Progenitor cell of endocrine pancreas (in vitro differentiated cells): ENCODE measurements at regions not wholly inside any gene's neighbourhood (a gene's known extent, or its start where the extent isn't known, plus 50 kb on each side); places are given as distances from the start of the nearest gene placed in this dataset.

Source experiments
- DNase-seq: peaks from one replicate; pipeline ENCODE4 v3.0.0; 2021; ENCODE audit warnings: low spot score; ENCODE audit not compliant: unreplicated experiment
- H3K27ac Mint-ChIP-seq: 2 replicates; pipeline ENCODE4 v1.8.0; 2021; ENCODE audit warnings: mild to moderate bottlenecking, moderate library complexity, mixed read lengths
- H3K27me3 Mint-ChIP-seq: 2 replicates; pipeline ENCODE4 v1.8.0; 2021; ENCODE audit warnings: mixed read lengths
- H3K36me3 Mint-ChIP-seq: 2 replicates; pipeline ENCODE4 v1.8.0; 2022; ENCODE audit warnings: mixed read lengths; ENCODE audit not compliant: insufficient read depth
- H3K4me1 Mint-ChIP-seq: 2 replicates; pipeline ENCODE4 v1.8.0; 2021; ENCODE audit warnings: low read depth, mixed read lengths
- H3K4me3 Mint-ChIP-seq: 2 replicates; pipeline ENCODE4 v1.8.0; 2021; ENCODE audit warnings: low read depth, mild to moderate bottlenecking, moderate library complexity, mixed read lengths
- H3K9me3 Mint-ChIP-seq: 2 replicates; pipeline ENCODE4 v1.8.0; 2021; ENCODE audit warnings: low read depth, mixed read lengths
- CTCF ChIP-seq: fragments of 200-600 bp; sonication (generic); IDR thresholded peaks from one replicate; pipeline ENCODE4 v1.5.0; 2021; ENCODE audit warnings: antibody characterized with exemption, mild to moderate bottlenecking; ENCODE audit not compliant: unreplicated experiment

- no peak for TF ChIP-seq CTCF
- Mint-ChIP-seq H3K4me3 (peak overlapping the region; percentile 6), H3K9me3 (no peaks in the 10 kb centered on the region), H3K36me3 (no peaks in the 10 kb centered on the region), H3K4me1 (peaks cover 53% of the 10 kb centered on the region), H3K27me3 (no peaks in the 10 kb centered on the region), H3K27ac (peak overlapping the region; percentile 43)
- DNase-seq, result no peak
Measured at GRCh38 chr10:63921908-63922467, 400.8 kb downstream of the REEP3 start.

DNA sequence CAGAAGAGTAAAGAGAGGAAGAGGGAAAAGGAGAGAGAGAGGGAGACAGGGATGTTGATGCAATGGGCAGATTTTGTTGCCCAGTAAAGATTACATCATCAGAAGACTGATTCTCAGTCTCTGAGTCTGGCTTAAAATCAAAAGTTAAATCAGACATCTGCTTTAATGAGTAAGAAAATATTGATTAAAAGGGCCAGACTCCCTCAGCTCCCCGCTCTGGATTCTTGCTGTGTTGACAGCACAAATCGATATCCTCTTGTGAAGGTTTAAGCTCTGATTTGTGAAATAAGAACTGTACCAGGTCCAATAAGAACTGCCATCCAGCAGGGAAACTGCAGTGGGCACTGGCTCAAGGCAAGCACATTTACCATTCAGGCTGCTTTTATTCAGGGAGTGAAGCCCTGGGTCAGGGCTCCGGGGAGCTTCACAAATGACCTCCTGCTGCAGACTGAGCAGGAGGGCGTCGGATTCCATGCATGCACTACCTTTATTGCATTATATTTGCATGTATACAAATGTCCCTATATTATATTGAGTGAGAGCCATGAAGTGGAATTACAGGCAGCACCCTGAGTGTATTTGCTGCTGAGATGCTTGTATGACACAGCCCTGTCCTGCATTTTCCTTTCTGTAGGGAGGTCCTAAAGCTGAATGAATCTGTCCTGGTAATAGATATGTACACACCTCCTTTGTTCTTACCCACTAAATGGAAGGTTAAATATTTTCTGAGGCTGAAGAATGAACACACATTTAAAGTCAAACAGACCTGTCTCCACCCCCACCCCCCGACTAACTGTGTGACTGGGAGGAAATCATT, 401.5 kb downstream of the REEP3 start:
- Mint-ChIP-seq H3K9me3 (no peaks in the 10 kb centered on the region), H3K27ac (peak overlapping the region; percentile 43), H3K36me3 (no peaks in the 10 kb centered on the region), H3K4me1 (peaks cover 51% of the 10 kb centered on the region), H3K27me3 (no peaks in the 10 kb centered on the region), H3K4me3 (peak overlapping the region; percentile 49)
- DNase-seq, result no peak
- TF ChIP-seq CTCF, result no peak

DNA sequence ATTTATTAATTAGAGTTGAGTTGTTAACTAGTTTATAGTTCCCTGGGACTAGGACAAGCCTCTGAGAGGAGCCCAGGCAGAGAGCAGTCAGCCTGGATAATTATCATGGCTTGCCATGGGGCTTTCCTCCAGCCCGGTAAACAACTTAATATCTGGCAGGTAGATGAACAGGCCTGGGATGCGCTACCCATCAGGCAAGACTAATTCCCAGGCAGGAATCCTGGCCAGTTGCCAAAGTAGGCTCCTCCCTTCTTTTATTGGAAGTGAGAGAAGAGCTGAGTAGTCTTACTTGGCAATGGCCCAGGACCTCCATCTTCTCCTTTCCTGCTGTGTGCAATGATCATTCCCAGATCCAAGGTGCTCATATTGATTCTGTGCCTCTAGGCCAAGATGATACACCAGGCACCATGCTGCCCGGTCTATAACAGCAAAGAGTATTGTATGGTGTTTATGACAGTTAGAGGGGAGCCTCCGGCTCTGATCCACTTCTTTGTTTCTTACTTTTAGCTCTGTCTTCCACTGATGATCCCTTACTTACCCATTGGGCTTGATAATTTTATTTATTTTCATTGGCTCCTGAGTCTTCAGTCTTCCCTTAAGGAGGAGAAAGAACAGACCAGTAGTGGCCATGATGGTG, 408.7 kb downstream of the REEP3 start:
- Mint-ChIP-seq H3K4me3 (no peak overlapping the region), H3K4me1 (peaks cover 17% of the 10 kb centered on the region), H3K36me3 (no peaks in the 10 kb centered on the region), H3K9me3 (no peaks in the 10 kb centered on the region), H3K27ac (no peak overlapping the region), H3K27me3 (no peaks in the 10 kb centered on the region)
- no peak for TF ChIP-seq CTCF
- no peak for DNase-seq

GRCh38 chr10:63930584-63930983, 409.4 kb downstream of the REEP3 start:
- Mint-ChIP-seq H3K36me3 (no peaks in the 10 kb centered on the region), H3K27ac (no peak overlapping the region), H3K4me3 (no peak overlapping the region), H3K9me3 (no peaks in the 10 kb centered on the region), H3K4me1 (peaks cover 19% of the 10 kb centered on the region), H3K27me3 (no peaks in the 10 kb centered on the region)
- TF ChIP-seq CTCF, result no peak
- DNase-seq, result no peak

DNA sequence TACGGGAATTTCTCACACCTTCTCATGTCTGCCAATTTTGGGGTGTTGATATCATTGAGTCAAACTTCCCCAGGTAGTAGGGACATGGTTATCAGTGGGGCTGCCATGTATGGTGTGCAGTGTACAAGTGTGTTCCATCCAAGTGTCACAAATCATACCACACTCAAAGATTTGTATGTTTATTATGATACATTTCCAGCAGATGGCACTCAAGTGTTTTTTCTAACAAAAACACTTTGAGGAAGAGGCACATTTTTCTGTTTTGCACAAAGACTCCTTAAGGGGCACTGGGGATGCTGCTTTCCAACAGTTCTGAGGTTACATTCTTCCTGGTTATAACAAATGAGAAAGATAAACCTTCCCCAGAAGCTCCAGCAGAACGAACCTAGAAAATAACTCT, 414.5 kb downstream of the REEP3 start:
- H3K4me1 Mint-ChIP-seq, result peaks cover 19% of the 10 kb centered on the region
- no peaks in the 10 kb centered on the region for H3K9me3 Mint-ChIP-seq
- no peaks in the 10 kb centered on the region for H3K27me3 Mint-ChIP-seq
- no peak overlapping the region for H3K4me3 Mint-ChIP-seq
- no peak for DNase-seq
- H3K36me3 Mint-ChIP-seq, result no peaks in the 10 kb centered on the region
- H3K27ac Mint-ChIP-seq, result no peak overlapping the region
- no peak for TF ChIP-seq CTCF
